ENCODE measurements at regions not wholly inside any gene's neighbourhood (a gene's known extent, or its start where the extent isn't known, plus 50 kb on each side); places are given as distances from the start of the nearest gene placed in this dataset.

DNA sequence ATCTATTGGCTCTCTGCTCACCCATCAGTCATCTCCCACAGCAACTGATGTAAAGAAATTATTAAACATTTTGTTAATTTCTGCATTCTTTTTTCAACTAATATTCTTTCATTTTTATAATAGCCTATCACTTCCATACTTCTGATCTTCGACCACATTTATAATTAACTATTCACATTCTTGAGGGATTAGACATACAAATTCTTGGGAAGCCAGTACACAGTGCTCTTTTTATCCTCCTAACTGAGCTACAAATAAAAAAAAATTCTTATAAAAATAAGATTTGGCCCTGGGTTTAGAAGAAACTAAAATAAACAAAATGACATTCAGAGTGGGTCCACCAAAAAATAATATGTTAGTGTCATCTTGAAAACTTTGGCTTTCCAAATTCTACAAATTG lies 103.7 kb upstream of the ITGA1 start:
- Histone ChIP-seq H3K9me2 (ENCODE audit: insufficient read depth, low read length) (no peaks in the 10 kb centered on the region), H4K20me1 (ENCODE audit: insufficient read depth) (no peaks in the 10 kb centered on the region), H2AFZ (ENCODE audit: low read depth, low read length) (no peak overlapping the region), H3K27ac (ENCODE audit: low read length) (no peak overlapping the region), H3K9ac (ENCODE audit: low read length) (no peak overlapping the region), H3F3A (ENCODE audit: insufficient read depth, low read length, poor library complexity, severe bottlenecking) (no peaks in the 10 kb centered on the region), H3K9me3 (ENCODE audit: low read length) (no peaks in the 10 kb centered on the region), H3K36me3 (ENCODE audit: insufficient read depth, low read length) (no peaks in the 10 kb centered on the region), H3K4me3 (ENCODE audit: low read length) (no peak overlapping the region), H3K27me3 (ENCODE audit: insufficient read depth, low read depth, low read length) (no peaks in the 10 kb centered on the region), H3K4me2 (ENCODE audit: low read length) (no peak overlapping the region), H3K79me2 (replicated peaks; ENCODE audit: insufficient read depth, low read length) (no peaks in the 10 kb centered on the region)
- TF ChIP-seq RAD21 (conservative IDR thresholded peaks at IDR 0.05) (no peak), TAF1 (IDR thresholded peaks at IDR 0.05; ENCODE audit: low read depth) (no peak)

DNA sequence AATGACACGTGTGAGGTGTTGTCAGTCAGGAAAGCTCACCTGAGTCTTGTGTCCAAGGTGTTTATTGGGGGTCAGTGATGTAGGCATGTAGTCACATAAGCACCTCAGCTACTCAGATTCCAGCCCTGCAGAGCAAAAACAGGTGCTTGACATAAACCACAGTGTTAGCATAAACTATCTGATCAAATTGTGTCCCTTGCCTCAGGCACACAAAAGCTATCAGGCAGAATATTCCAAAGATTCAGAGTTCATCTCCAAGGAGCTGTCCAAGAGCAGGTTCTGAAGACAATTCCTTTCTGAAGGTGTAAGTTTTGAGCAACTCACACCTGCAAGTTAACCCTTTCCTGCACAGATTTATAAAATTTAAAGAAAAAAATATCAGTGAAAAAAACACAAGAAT lies 102.2 kb upstream of the ITGA1 start:
- Histone ChIP-seq H3K4me3 (ENCODE audit: low read length) (no peak overlapping the region), H3K27me3 (ENCODE audit: insufficient read depth, low read depth, low read length) (no peaks in the 10 kb centered on the region), H3K36me3 (ENCODE audit: insufficient read depth, low read length) (no peaks in the 10 kb centered on the region), H2AFZ (ENCODE audit: low read depth, low read length) (no peak overlapping the region), H3F3A (ENCODE audit: insufficient read depth, low read length, poor library complexity, severe bottlenecking) (no peaks in the 10 kb centered on the region), H4K20me1 (ENCODE audit: insufficient read depth) (no peaks in the 10 kb centered on the region), H3K27ac (ENCODE audit: low read length) (no peak overlapping the region), H3K79me2 (replicated peaks; ENCODE audit: insufficient read depth, low read length) (no peaks in the 10 kb centered on the region), H3K4me2 (ENCODE audit: low read length) (no peak overlapping the region), H3K9me2 (ENCODE audit: insufficient read depth, low read length) (no peaks in the 10 kb centered on the region), H3K9ac (ENCODE audit: low read length) (no peak overlapping the region), H3K9me3 (ENCODE audit: low read length) (no peaks in the 10 kb centered on the region)
- TF ChIP-seq POLR2AphosphoS5 (IDR thresholded peaks at IDR 0.05) (no peak), EZH2 (IDR thresholded peaks at IDR 0.05; ENCODE audit: borderline replicate concordance, insufficient read depth, low read length, poor library complexity, severe bottlenecking) (no peak), CTCF (IDR thresholded peaks at IDR 0.05; ENCODE audit: poor library complexity, severe bottlenecking) (no peak), MXI1 (conservative IDR thresholded peaks at IDR 0.05; ENCODE audit: poor library complexity, severe bottlenecking) (no peak), SMC3 (conservative IDR thresholded peaks at IDR 0.05; ENCODE audit: poor library complexity) (no peak), EP300 (conservative IDR thresholded peaks at IDR 0.05; ENCODE audit: poor library complexity, severe bottlenecking) (no peak), RAD21 (conservative IDR thresholded peaks at IDR 0.05) (no peak), TAF1 (IDR thresholded peaks at IDR 0.05; ENCODE audit: low read depth) (no peak)
- TF ChIP-seq, protein P1, sequence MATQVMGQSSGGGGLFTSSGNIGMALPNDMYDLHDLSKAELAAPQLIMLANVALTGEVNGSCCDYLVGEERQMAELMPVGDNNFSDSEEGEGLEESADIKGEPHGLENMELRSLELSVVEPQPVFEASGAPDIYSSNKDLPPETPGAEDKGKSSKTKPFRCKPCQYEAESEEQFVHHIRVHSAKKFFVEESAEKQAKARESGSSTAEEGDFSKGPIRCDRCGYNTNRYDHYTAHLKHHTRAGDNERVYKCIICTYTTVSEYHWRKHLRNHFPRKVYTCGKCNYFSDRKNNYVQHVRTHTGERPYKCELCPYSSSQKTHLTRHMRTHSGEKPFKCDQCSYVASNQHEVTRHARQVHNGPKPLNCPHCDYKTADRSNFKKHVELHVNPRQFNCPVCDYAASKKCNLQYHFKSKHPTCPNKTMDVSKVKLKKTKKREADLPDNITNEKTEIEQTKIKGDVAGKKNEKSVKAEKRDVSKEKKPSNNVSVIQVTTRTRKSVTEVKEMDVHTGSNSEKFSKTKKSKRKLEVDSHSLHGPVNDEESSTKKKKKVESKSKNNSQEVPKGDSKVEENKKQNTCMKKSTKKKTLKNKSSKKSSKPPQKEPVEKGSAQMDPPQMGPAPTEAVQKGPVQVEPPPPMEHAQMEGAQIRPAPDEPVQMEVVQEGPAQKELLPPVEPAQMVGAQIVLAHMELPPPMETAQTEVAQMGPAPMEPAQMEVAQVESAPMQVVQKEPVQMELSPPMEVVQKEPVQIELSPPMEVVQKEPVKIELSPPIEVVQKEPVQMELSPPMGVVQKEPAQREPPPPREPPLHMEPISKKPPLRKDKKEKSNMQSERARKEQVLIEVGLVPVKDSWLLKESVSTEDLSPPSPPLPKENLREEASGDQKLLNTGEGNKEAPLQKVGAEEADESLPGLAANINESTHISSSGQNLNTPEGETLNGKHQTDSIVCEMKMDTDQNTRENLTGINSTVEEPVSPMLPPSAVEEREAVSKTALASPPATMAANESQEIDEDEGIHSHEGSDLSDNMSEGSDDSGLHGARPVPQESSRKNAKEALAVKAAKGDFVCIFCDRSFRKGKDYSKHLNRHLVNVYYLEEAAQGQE (IDR thresholded peaks at IDR 0.05; ENCODE audit: borderline replicate concordance), result no peak

DNA sequence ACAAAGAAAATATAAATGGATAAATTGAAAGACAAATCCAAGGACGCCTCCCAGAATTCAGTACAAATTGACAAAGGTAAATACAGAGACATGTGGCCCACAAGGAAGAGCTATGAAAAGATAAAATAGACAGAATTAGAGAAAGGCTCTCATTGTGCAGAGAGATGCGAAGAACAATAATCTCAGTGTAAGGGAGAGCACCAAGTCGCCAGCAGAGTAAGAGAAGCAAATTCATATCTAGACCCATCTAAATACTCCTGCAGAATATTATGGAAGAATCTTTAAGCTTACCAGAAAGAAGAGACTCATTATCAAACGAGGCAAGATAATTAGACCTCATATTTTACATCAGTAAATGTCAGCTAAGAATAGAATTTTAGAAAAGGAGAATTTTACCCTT lies 101.7 kb upstream of the ITGA1 start:
- Histone ChIP-seq H3K9me2 (ENCODE audit: insufficient read depth, low read length) (no peaks in the 10 kb centered on the region), H4K20me1 (ENCODE audit: insufficient read depth) (no peaks in the 10 kb centered on the region), H3K4me2 (ENCODE audit: low read length) (no peak overlapping the region), H3K79me2 (replicated peaks; ENCODE audit: insufficient read depth, low read length) (no peaks in the 10 kb centered on the region), H3F3A (ENCODE audit: insufficient read depth, low read length, poor library complexity, severe bottlenecking) (no peaks in the 10 kb centered on the region), H3K9me3 (ENCODE audit: low read length) (no peaks in the 10 kb centered on the region), H3K36me3 (ENCODE audit: insufficient read depth, low read length) (no peaks in the 10 kb centered on the region), H3K27ac (ENCODE audit: low read length) (no peak overlapping the region), H2AFZ (ENCODE audit: low read depth, low read length) (no peak overlapping the region), H3K9ac (ENCODE audit: low read length) (no peak overlapping the region), H3K4me3 (ENCODE audit: low read length) (no peak overlapping the region), H3K27me3 (ENCODE audit: insufficient read depth, low read depth, low read length) (no peaks in the 10 kb centered on the region)
- TF ChIP-seq, protein P1 (IDR thresholded peaks at IDR 0.05; ENCODE audit: borderline replicate concordance), result no peak
- TF ChIP-seq EP300 (conservative IDR thresholded peaks at IDR 0.05; ENCODE audit: poor library complexity, severe bottlenecking), result no peak
- no peak for TF ChIP-seq RAD21 (conservative IDR thresholded peaks at IDR 0.05)
- no peak for TF ChIP-seq MXI1 (conservative IDR thresholded peaks at IDR 0.05; ENCODE audit: poor library complexity, severe bottlenecking)
- TF ChIP-seq EZH2 (IDR thresholded peaks at IDR 0.05; ENCODE audit: borderline replicate concordance, insufficient read depth, low read length, poor library complexity, severe bottlenecking), result no peak
- no peak for TF ChIP-seq SMC3 (conservative IDR thresholded peaks at IDR 0.05; ENCODE audit: poor library complexity)
- TF ChIP-seq POLR2AphosphoS5 (IDR thresholded peaks at IDR 0.05), result no peak
- TF ChIP-seq CTCF (IDR thresholded peaks at IDR 0.05; ENCODE audit: poor library complexity, severe bottlenecking), result no peak
- TF ChIP-seq TAF1 (IDR thresholded peaks at IDR 0.05; ENCODE audit: low read depth), result no peak
